ENCODE measurements at regions not wholly inside any gene's neighbourhood (a gene's known extent, or its start where the extent isn't known, plus 50 kb on each side); places are given as distances from the start of the nearest gene placed in this dataset.
A peak's percentile ranks its signal among the peaks of the same experiment; 100 is the strongest.

- Histone ChIP-seq H3K9me3 (no peaks in the 10 kb centered on the region), H3K36me3 (no peaks in the 10 kb centered on the region), H3K4me1 (no peaks in the 10 kb centered on the region), H3K27ac (no peak overlapping the region), H3K4me3 (no peak overlapping the region), H3K27me3 (no peaks in the 10 kb centered on the region)
- TF ChIP-seq POLR2A (IDR thresholded peaks at IDR 0.05): no peak
- TF ChIP-seq POLR2AphosphoS5 (IDR thresholded peaks at IDR 0.05; ENCODE audit: insufficient read depth in 1 of 2, low read depth in 1 of 2): no peak
- TF ChIP-seq, protein P1, sequence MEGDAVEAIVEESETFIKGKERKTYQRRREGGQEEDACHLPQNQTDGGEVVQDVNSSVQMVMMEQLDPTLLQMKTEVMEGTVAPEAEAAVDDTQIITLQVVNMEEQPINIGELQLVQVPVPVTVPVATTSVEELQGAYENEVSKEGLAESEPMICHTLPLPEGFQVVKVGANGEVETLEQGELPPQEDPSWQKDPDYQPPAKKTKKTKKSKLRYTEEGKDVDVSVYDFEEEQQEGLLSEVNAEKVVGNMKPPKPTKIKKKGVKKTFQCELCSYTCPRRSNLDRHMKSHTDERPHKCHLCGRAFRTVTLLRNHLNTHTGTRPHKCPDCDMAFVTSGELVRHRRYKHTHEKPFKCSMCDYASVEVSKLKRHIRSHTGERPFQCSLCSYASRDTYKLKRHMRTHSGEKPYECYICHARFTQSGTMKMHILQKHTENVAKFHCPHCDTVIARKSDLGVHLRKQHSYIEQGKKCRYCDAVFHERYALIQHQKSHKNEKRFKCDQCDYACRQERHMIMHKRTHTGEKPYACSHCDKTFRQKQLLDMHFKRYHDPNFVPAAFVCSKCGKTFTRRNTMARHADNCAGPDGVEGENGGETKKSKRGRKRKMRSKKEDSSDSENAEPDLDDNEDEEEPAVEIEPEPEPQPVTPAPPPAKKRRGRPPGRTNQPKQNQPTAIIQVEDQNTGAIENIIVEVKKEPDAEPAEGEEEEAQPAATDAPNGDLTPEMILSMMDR (IDR thresholded peaks at IDR 0.05): no peak
- DNase-seq (ENCODE audit: extremely low spot score in 2 of 2): no peak
- intact Hi-C loops (cut with DNase I): no loop called here
Measured at GRCh38 chr6:121645100-121645745, 209.8 kb downstream of the GJA1 start.

- no peaks in the 10 kb centered on the region for H3K36me3 ChIP-seq
- intact Hi-C loops (cut with DNase I): no loop called here
- no peaks in the 10 kb centered on the region for H3K9me3 ChIP-seq
- TF ChIP-seq POLR2A (IDR thresholded peaks at IDR 0.05): no peak
- TF ChIP-seq, protein P1 (IDR thresholded peaks at IDR 0.05): no peak
- no peak for TF ChIP-seq POLR2AphosphoS5 (IDR thresholded peaks at IDR 0.05; ENCODE audit: insufficient read depth in 1 of 2, low read depth in 1 of 2)
- DNase-seq (ENCODE audit: extremely low spot score in 2 of 2): no peak
- H3K27me3 ChIP-seq: no peaks in the 10 kb centered on the region
- no peak overlapping the region for H3K27ac ChIP-seq
- H3K4me1 ChIP-seq: peaks cover 13% of the 10 kb centered on the region
- H3K4me3 ChIP-seq: no peak overlapping the region
Measured at GRCh38 chr6:121647905-121648304, 212.5 kb downstream of the GJA1 start.

GRCh38 chr6:121649951-121650350 lies 214.5 kb downstream of the GJA1 start:
- peaks cover 21% of the 10 kb centered on the region for H3K4me1 ChIP-seq
- H3K9me3 ChIP-seq: no peaks in the 10 kb centered on the region
- TF ChIP-seq POLR2A (IDR thresholded peaks at IDR 0.05) (no peak), POLR2AphosphoS5 (IDR thresholded peaks at IDR 0.05; ENCODE audit: insufficient read depth in 1 of 2, low read depth in 1 of 2) (no peak)
- TF ChIP-seq, protein P1 (IDR thresholded peaks at IDR 0.05): no peak
- DNase-seq (ENCODE audit: extremely low spot score in 2 of 2): no peak
- H3K27ac ChIP-seq: no peak overlapping the region
- H3K36me3 ChIP-seq: no peaks in the 10 kb centered on the region
- no peaks in the 10 kb centered on the region for H3K27me3 ChIP-seq
- intact Hi-C loops (cut with DNase I): no loop called here
- no peak overlapping the region for H3K4me3 ChIP-seq

- H3K4me3 ChIP-seq: no peak overlapping the region
- H3K36me3 ChIP-seq: no peaks in the 10 kb centered on the region
- H3K27ac ChIP-seq: peak overlapping the region; percentile 65
- intact Hi-C loops (cut with DNase I): no loop called here
- no peaks in the 10 kb centered on the region for H3K9me3 ChIP-seq
- no peaks in the 10 kb centered on the region for H3K27me3 ChIP-seq
- peaks cover 21% of the 10 kb centered on the region for H3K4me1 ChIP-seq
- TF ChIP-seq, protein P1 (IDR thresholded peaks at IDR 0.05): no peak
- TF ChIP-seq POLR2AphosphoS5 (IDR thresholded peaks at IDR 0.05; ENCODE audit: insufficient read depth in 1 of 2, low read depth in 1 of 2): peak in 1 of 2 donors; percentile 45
- DNase-seq (ENCODE audit: extremely low spot score in 2 of 2): no peak
Measured at GRCh38 chr6:121651420-121651819, 216.0 kb downstream of the GJA1 start.

DNA sequence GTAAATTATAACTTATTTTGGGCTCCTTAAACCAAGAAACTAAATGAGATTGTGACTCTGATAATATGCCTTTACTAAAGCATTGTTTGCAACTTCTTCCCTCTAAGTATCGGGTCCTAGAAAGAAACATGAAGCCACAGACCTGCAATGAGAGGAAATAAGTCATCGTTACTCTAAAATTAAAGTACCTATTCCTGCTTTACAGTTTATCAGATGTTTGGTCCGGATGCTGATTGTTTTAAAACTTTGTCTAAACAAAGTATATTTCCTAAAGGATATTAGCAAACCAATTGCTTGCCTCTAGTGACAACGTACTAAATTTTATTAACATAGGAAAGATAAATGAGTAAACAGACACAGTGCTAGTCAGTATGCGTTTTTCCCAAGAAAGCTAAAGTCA lies 216.8 kb downstream of the GJA1 start:
- Histone ChIP-seq H3K27me3 (no peaks in the 10 kb centered on the region), H3K4me3 (no peak overlapping the region), H3K4me1 (peaks cover 21% of the 10 kb centered on the region), H3K36me3 (no peaks in the 10 kb centered on the region), H3K9me3 (no peaks in the 10 kb centered on the region), H3K27ac (peak overlapping the region; percentile 65)
- no peak for DNase-seq (ENCODE audit: extremely low spot score in 2 of 2)
- intact Hi-C loops (cut with DNase I): no loop called here
- TF ChIP-seq POLR2A (IDR thresholded peaks at IDR 0.05): no peak
- TF ChIP-seq, protein P1 (IDR thresholded peaks at IDR 0.05): no peak
- no peak for TF ChIP-seq POLR2AphosphoS5 (IDR thresholded peaks at IDR 0.05; ENCODE audit: insufficient read depth in 1 of 2, low read depth in 1 of 2)

All from vagina (tissue), 2 donors.